ENCODE measurements at regions not wholly inside any gene's neighbourhood (a gene's known extent, or its start where the extent isn't known, plus 50 kb on each side); places are given as distances from the start of the nearest gene placed in this dataset.

DNA sequence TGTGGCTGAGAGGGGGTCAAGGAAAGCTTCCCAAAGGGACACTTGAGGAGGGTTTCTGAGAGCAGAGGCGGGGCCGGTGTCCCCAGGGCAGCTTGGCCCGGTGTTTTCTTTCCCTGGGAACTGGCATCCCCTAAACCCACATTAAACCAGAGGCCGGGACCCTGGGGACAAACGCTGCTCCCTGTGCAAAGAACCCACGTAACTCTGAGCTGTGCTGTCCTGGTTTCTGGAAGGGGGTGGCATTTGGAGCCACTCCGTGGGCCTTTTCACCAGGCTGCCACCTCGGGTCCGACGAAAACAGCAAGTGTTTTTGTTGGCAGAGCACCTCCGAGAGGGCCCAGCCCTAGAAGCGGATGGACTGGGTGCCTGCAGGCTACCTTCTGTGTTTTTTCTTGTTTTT lies 100.2 kb upstream of the ANO1 start:
- Histone ChIP-seq H3K4me3 (replicated peaks in 1 of 2; ENCODE audit: low read depth in 1 of 2, low read length in 2 of 2) (no peak overlapping the region), H3K27me3 (ENCODE audit: insufficient read depth, low read length) (no peaks in the 10 kb centered on the region), H3K36me3 (ENCODE audit: control insufficient read depth in 1 of 2, insufficient read depth in 2 of 2, low read length in 2 of 2) (no peaks in the 10 kb centered on the region), H3K9ac (ENCODE audit: low read length) (no peak overlapping the region), H3K4me2 (ENCODE audit: low read length) (no peak overlapping the region), H2AFZ (ENCODE audit: low read depth, low read length, poor library complexity, severe bottlenecking) (no peak overlapping the region), H4K20me1 (ENCODE audit: insufficient read depth) (no peaks in the 10 kb centered on the region), H3K9me3 (ENCODE audit: control insufficient read depth in 1 of 2, insufficient read depth in 1 of 2, low read depth in 1 of 2, low read length in 2 of 2) (no peaks in the 10 kb centered on the region), H3K79me2 (ENCODE audit: insufficient read depth, low read length) (no peaks in the 10 kb centered on the region), H3K27ac (ENCODE audit: low read depth, low read length) (no peak overlapping the region), H3K4me1 (ENCODE audit: control insufficient read depth in 1 of 2, insufficient read depth in 2 of 2, low read length in 2 of 2) (peaks cover 0 to 4% of the 10 kb centered on the region in 2 experiments; a peak in 2 of 4 replicates), H3K9me2 (ENCODE audit: insufficient read depth) (no peaks in the 10 kb centered on the region)
- DNase-seq (ENCODE audit: low read depth, low spot score) (no peak), ATAC-seq (no peak)
- CTCF ChIA-PET, result no interaction called here
- intact Hi-C loops (cut with micrococcal nuclease), result no loop called here
- RAD21 ChIA-PET (ENCODE audit: low non-redundant PET in 1 of 2, low total read pairs in 2 of 2, uncharacterized antibody in 2 of 2, unreplicated experiment in 2 of 2), result no interaction called here
- TF ChIP-seq SRF (IDR thresholded peaks at IDR 0.05; ENCODE audit: low read depth) (no peak), SIN3A (IDR thresholded peaks at IDR 0.05; ENCODE audit: low read depth) (no peak), CEBPB (IDR thresholded peaks at IDR 0.05; ENCODE audit: low read depth) (no peak), CBX3 (IDR thresholded peaks at IDR 0.05; ENCODE audit: low read depth) (no peak), EGR1 (IDR thresholded peaks at IDR 0.05; ENCODE audit: low read depth) (no peak), TCF7L2 (IDR thresholded peaks at IDR 0.05; ENCODE audit: borderline replicate concordance, extremely low read depth, insufficient read depth, insufficient read length) (no peak), RAD21 (IDR thresholded peaks at IDR 0.05; ENCODE audit: low read depth) (no peak), EZH2 (IDR thresholded peaks at IDR 0.05) (no peak), EZH2phosphoT487 (IDR thresholded peaks at IDR 0.05; ENCODE audit: borderline replicate concordance) (no peak), JUND (IDR thresholded peaks at IDR 0.05) (no peak)
- TF ChIP-seq, protein P1, sequence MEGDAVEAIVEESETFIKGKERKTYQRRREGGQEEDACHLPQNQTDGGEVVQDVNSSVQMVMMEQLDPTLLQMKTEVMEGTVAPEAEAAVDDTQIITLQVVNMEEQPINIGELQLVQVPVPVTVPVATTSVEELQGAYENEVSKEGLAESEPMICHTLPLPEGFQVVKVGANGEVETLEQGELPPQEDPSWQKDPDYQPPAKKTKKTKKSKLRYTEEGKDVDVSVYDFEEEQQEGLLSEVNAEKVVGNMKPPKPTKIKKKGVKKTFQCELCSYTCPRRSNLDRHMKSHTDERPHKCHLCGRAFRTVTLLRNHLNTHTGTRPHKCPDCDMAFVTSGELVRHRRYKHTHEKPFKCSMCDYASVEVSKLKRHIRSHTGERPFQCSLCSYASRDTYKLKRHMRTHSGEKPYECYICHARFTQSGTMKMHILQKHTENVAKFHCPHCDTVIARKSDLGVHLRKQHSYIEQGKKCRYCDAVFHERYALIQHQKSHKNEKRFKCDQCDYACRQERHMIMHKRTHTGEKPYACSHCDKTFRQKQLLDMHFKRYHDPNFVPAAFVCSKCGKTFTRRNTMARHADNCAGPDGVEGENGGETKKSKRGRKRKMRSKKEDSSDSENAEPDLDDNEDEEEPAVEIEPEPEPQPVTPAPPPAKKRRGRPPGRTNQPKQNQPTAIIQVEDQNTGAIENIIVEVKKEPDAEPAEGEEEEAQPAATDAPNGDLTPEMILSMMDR (IDR thresholded peaks at IDR 0.05 in 2 of 3, conservative IDR thresholded peaks at IDR 0.05 in 1 of 3; ENCODE audit: borderline replicate concordance in 1 of 3, insufficient read depth in 1 of 3, low read depth in 2 of 3, low read length in 2 of 3), result no peak
- POLR2A ChIA-PET, result no interaction called here
- no TSS peak for BruUV-seq (replicated peaks)

Data from HCT116 (cell line).